Astrocyte of the cerebellum (primary cell): ENCODE measurements at regions not wholly inside any gene's neighbourhood (a gene's known extent, or its start where the extent isn't known, plus 50 kb on each side); places are given as distances from the start of the nearest gene placed in this dataset.

Experiments used
- DNase-seq: peaks from one replicate; pipeline ENCODE4 v3.0.0-alpha.2; 2011; ENCODE audit warnings: low read depth
- H3K4me3 ChIP-seq: 2 replicates; pipeline ENCODE4 v1.5.1; 2011; ENCODE audit warnings: mild to moderate bottlenecking, low read depth, low read length, moderate library complexity
- in situ Hi-C: cut with HindIII; loops from 2 replicates; pipeline ENCODE4 v1.10.0; 2017; ENCODE audit warnings: low sequenced_read_pairs
- TF ChIP-seq, protein P1 (sequence below): IDR thresholded peaks from 2 replicates; pipeline ENCODE4 v1.5.1; 2012; ENCODE audit warnings: low read length, low read depth, moderate library complexity, mild to moderate bottlenecking; ENCODE audit errors: missing control alignments

- no peak overlapping the region for H3K4me3 ChIP-seq
- DNase-seq: peak; percentile 92
- TF ChIP-seq, protein P1, sequence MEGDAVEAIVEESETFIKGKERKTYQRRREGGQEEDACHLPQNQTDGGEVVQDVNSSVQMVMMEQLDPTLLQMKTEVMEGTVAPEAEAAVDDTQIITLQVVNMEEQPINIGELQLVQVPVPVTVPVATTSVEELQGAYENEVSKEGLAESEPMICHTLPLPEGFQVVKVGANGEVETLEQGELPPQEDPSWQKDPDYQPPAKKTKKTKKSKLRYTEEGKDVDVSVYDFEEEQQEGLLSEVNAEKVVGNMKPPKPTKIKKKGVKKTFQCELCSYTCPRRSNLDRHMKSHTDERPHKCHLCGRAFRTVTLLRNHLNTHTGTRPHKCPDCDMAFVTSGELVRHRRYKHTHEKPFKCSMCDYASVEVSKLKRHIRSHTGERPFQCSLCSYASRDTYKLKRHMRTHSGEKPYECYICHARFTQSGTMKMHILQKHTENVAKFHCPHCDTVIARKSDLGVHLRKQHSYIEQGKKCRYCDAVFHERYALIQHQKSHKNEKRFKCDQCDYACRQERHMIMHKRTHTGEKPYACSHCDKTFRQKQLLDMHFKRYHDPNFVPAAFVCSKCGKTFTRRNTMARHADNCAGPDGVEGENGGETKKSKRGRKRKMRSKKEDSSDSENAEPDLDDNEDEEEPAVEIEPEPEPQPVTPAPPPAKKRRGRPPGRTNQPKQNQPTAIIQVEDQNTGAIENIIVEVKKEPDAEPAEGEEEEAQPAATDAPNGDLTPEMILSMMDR: peak; percentile 15
- in situ Hi-C loops: no loop called here
These were observed 112.3 kb upstream of the BCL2L14 start for GRCh38 chr12:11958221-11959091.

DNA sequence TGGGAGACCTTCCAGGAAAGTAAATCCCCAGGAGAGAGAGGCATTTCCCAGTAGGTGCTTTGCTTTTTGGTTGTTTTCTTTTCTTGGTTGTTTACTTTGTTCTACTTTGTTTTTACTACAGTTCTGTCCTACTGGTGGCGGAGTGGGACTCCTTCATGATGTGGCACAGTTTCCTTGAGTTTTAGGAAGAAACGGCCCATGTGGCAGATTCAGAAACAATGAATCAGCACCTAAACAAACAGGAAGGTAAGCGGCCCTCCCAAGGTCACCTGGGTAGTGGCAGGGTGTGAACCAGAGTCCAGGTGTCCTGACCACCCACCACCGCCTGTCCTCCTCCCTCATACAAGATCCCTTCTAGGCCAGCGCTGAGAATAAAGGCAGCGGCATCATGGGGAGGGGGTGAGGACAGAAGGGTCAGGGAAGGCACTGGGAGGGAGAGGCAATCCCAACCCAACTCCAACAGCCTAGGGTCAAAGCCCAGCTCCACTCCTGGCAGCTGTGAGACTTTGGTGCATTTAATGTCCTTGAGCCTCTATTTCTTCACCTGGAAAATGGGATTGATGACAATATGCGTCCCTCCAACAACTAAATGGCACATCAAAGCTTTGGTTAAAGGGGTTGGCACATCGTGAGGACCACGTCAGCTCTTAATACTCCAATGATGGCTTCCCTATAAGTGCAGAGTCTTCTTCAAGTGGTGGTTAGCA lies 111.5 kb upstream of the BCL2L14 start:
- DNase-seq: no peak
- H3K4me3 ChIP-seq: no peak overlapping the region
- TF ChIP-seq, protein P1: no peak
- in situ Hi-C loops: no loop called here

GRCh38 chr12:11960646-11961045 lies 110.1 kb upstream of the BCL2L14 start:
- in situ Hi-C loops: no loop called here
- TF ChIP-seq, protein P1: no peak
- DNase-seq: no peak
- no peak overlapping the region for H3K4me3 ChIP-seq

- TF ChIP-seq, protein P1: no peak
- in situ Hi-C loops: no loop called here
- no peak for DNase-seq
These were observed 109.1 kb upstream of the BCL2L14 start for GRCh38 chr12:11961686-11962085.

DNA sequence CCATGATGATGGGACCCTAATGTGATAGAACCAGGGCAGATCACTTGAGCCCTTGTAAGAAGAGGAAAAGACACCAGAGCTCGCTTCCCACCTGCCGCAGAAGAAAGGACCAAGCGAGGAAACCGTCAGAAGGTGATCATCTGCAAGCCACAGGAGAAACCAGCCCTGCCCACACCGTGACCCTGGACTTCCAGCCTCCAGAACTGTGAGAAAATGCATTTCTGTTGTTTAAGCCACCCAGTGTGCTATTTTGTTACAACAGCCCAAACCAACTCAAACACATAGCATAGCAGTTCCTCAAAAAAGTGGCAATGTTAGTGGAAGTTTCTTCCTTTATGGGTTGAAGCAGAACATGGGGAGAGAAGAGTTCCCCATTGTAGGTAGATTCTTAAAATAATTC lies 107.9 kb upstream of the BCL2L14 start:
- TF ChIP-seq, protein P1: no peak
- in situ Hi-C loops: no loop called here
- H3K4me3 ChIP-seq: no peak overlapping the region
- DNase-seq: no peak

More at GRCh38 chr12:11961686-11962085, 109.1 kb upstream of the BCL2L14 start:
- no peak overlapping the region for H3K4me3 ChIP-seq

GRCh38 chr12:11963841-11964471 lies 106.8 kb upstream of the BCL2L14 start:
- TF ChIP-seq, protein P1: no peak
- H3K4me3 ChIP-seq: no peak overlapping the region
- in situ Hi-C loops: no loop called here
- no peak for DNase-seq
